NOMO-1 treated with DMSO at 0.1 percent for 48 hours (cell line): ENCODE measurements at regions not wholly inside any gene's neighbourhood (a gene's known extent, or its start where the extent isn't known, plus 50 kb on each side); places are given as distances from the start of the nearest gene placed in this dataset.

Experiments used
- DNase-seq: peaks from one replicate; lab custom pipeline; 2025; ENCODE audit not compliant: unreplicated experiment; lab: John Stamatoyannopoulos, UW

GRCh38 chr10:128631801-128632241 is 505.6 kb upstream of the MKI67 start:
- no peak for DNase-seq

GRCh38 chr10:128632694-128633093 is 506.5 kb upstream of the MKI67 start:
- no peak for DNase-seq

- no peak for DNase-seq
Measured at GRCh38 chr10:128633864-128634540, 507.8 kb upstream of the MKI67 start.

GRCh38 chr10:128642023-128642422 is 515.8 kb upstream of the MKI67 start:
- no peak for DNase-seq

- DNase-seq: no peak
Measured at GRCh38 chr10:128642502-128642901, 516.3 kb upstream of the MKI67 start.

- no peak for DNase-seq
Measured at GRCh38 chr10:128643658-128644057, 517.4 kb upstream of the MKI67 start.

GRCh38 chr10:128645486-128645885 is 519.3 kb upstream of the MKI67 start:
- no peak for DNase-seq

- DNase-seq: no peak
Measured at GRCh38 chr10:128646956-128647355, 520.7 kb upstream of the MKI67 start.

GRCh38 chr10:128657548-128657947 is 531.3 kb upstream of the MKI67 start:
- DNase-seq: no peak

- no peak for DNase-seq
Measured at GRCh38 chr10:128660726-128661125, 534.5 kb upstream of the MKI67 start.

- no peak for DNase-seq
Measured at GRCh38 chr10:128661404-128662197, 535.4 kb upstream of the MKI67 start.

GRCh38 chr10:128662520-128662919 is 536.3 kb upstream of the MKI67 start:
- DNase-seq: no peak

GRCh38 chr10:128664729-128665128 is 538.5 kb upstream of the MKI67 start:
- DNase-seq: peak; percentile 7

GRCh38 chr10:128675405-128675804 is 549.2 kb upstream of the MKI67 start:
- no peak for DNase-seq

GRCh38 chr10:128680116-128680515 is 553.9 kb upstream of the MKI67 start:
- no peak for DNase-seq

- DNase-seq: no peak
Measured at GRCh38 chr10:128684215-128684614, 558.0 kb upstream of the MKI67 start.

GRCh38 chr10:128686630-128687278 is 560.5 kb upstream of the MKI67 start:
- no peak for DNase-seq

- no peak for DNase-seq
Measured at GRCh38 chr10:128687408-128687807, 561.2 kb upstream of the MKI67 start.

- no peak for DNase-seq
Measured at GRCh38 chr10:128687927-128688549, 561.8 kb upstream of the MKI67 start.

- no peak for DNase-seq
Measured at GRCh38 chr10:128689667-128690066, 563.4 kb upstream of the MKI67 start.

- DNase-seq: no peak
Measured at GRCh38 chr10:128693493-128694131, 567.4 kb upstream of the MKI67 start.
